Hepatocyte (in vitro differentiated cells): ENCODE measurements at regions not wholly inside any gene's neighbourhood (a gene's known extent, or its start where the extent isn't known, plus 50 kb on each side); places are given as distances from the start of the nearest gene placed in this dataset.

ENCODE experiments used
- DNase-seq: peaks from one replicate; pipeline ENCODE4 v3.0.0-alpha.2; 2016; ENCODE audit warnings: low spot score
- H2AFZ ChIP-seq: fragments of 200-600 bp; sonication (generic); 2 replicates; pipeline ENCODE4 v1.6.0; 2016; ENCODE audit warnings: antibody characterized with exemption, mild to moderate bottlenecking
- H3K27ac ChIP-seq: fragments of 200-600 bp; sonication (generic); 2 replicates; pipeline ENCODE4 v1.5.1; 2016; ENCODE audit warnings: mild to moderate bottlenecking
- H3K27me3 ChIP-seq: fragments of 200-600 bp; sonication (generic); 2 replicates; pipeline ENCODE4 v1.6.1; 2016
- H3K36me3 ChIP-seq: fragments of 200-600 bp; sonication (generic); replicated peaks from 2 replicates; pipeline ENCODE4 v1.5.1; 2016; ENCODE audit warnings: low read depth; ENCODE audit not compliant: insufficient read depth
- H3K4me1 ChIP-seq: fragments of 200-600 bp; sonication (generic); 2 replicates; pipeline ENCODE4 v1.5.1; 2016; ENCODE audit warnings: mild to moderate bottlenecking, moderate library complexity; ENCODE audit not compliant: insufficient read depth
- H3K4me2 ChIP-seq: fragments of 200-600 bp; sonication (generic); 2 replicates; pipeline ENCODE4 v1.6.0; 2016
- H3K4me3 ChIP-seq: fragments of 200-600 bp; sonication (generic); 2 replicates; pipeline ENCODE4 v1.5.1; 2016; ENCODE audit warnings: mild to moderate bottlenecking
- H3K79me2 ChIP-seq: fragments of 200-600 bp; sonication (generic); 2 replicates; pipeline ENCODE4 v1.6.0; 2017; ENCODE audit warnings: mild to moderate bottlenecking
- H3K9me2 ChIP-seq: fragments of 200-600 bp; sonication (generic); replicated peaks from 2 replicates; pipeline ENCODE4 v1.6.0; 2017; ENCODE audit warnings: mild to moderate bottlenecking; ENCODE audit not compliant: insufficient read depth
- H3K9me3 ChIP-seq: fragments of 200-600 bp; sonication (generic); 2 replicates; pipeline ENCODE4 v1.5.1; 2016; ENCODE audit warnings: low read depth, mild to moderate bottlenecking
- H4K20me1 ChIP-seq: fragments of 200-600 bp; sonication (generic); 2 replicates; pipeline ENCODE4 v1.6.0; 2016; ENCODE audit warnings: mild to moderate bottlenecking; ENCODE audit not compliant: insufficient read depth, poor library complexity, severe bottlenecking
- CTCF ChIP-seq: fragments of 200-600 bp; sonication (generic); IDR thresholded peaks from 2 replicates; pipeline ENCODE4 v1.5.1; 2016; ENCODE audit warnings: antibody characterized with exemption, mild to moderate bottlenecking; ENCODE audit not compliant: poor library complexity
- EZH2 ChIP-seq: fragments of 200-600 bp; sonication (generic); IDR thresholded peaks from 2 replicates; pipeline ENCODE4 v1.6.1; 2016; ENCODE audit warnings: antibody characterized with exemption, mild to moderate bottlenecking, borderline replicate concordance
- EZH2phosphoT487 ChIP-seq: fragments of 200-600 bp; sonication (generic); IDR thresholded peaks from one replicate; pipeline ENCODE4 v1.6.1; 2018; ENCODE audit warnings: antibody characterized with exemption, mild to moderate bottlenecking, low read depth, moderate library complexity; ENCODE audit not compliant: unreplicated experiment, severe bottlenecking
- WGBS: methylation state at CpG from one replicate; pipeline ENCODE4 v1.1.6; 2016; ENCODE audit warnings: low lambda C conversion rate; ENCODE audit errors: missing lambda C conversion rate; 5-methylcytosine and 5-hydroxymethylcytosine counted together

- no peak overlapping the region for H3K27ac ChIP-seq
- H3K4me1 ChIP-seq: no peaks in the 10 kb centered on the region
- H3K9me3 ChIP-seq: no peaks in the 10 kb centered on the region
- H3K79me2 ChIP-seq: no peaks in the 10 kb centered on the region
- no peaks in the 10 kb centered on the region for H4K20me1 ChIP-seq
- no peak overlapping the region for H3K4me2 ChIP-seq
- H3K27me3 ChIP-seq: no peaks in the 10 kb centered on the region
- 76% methylated on average over 2 of the region's 2 CpGs for WGBS
- no peak for DNase-seq
- TF ChIP-seq EZH2 (no peak), CTCF (no peak), EZH2phosphoT487 (no peak)
- no peaks in the 10 kb centered on the region for H3K36me3 ChIP-seq
- H2AFZ ChIP-seq: no peak overlapping the region
- no peaks in the 10 kb centered on the region for H3K9me2 ChIP-seq
- H3K4me3 ChIP-seq: no peak overlapping the region
Observed at GRCh38 chr14:47976139-47976538, 300.7 kb upstream of the MDGA2 start.

- Histone ChIP-seq H3K9me2 (no peaks in the 10 kb centered on the region), H3K36me3 (no peaks in the 10 kb centered on the region), H3K4me2 (no peak overlapping the region), H2AFZ (no peak overlapping the region), H3K4me3 (no peak overlapping the region), H3K79me2 (no peaks in the 10 kb centered on the region), H3K9me3 (no peaks in the 10 kb centered on the region), H3K27me3 (no peaks in the 10 kb centered on the region), H3K4me1 (no peaks in the 10 kb centered on the region), H3K27ac (no peak overlapping the region), H4K20me1 (no peaks in the 10 kb centered on the region)
- WGBS: 69% methylated on average over 2 of the region's 2 CpGs
- TF ChIP-seq CTCF (no peak), EZH2 (no peak), EZH2phosphoT487 (no peak)
- no peak for DNase-seq
Observed at GRCh38 chr14:47966076-47966810, 290.8 kb upstream of the MDGA2 start.

GRCh38 chr14:47961634-47962033, 286.2 kb upstream of the MDGA2 start:
- TF ChIP-seq EZH2phosphoT487 (no peak), EZH2 (no peak)
- no peak overlapping the region for H3K4me3 ChIP-seq
- no peaks in the 10 kb centered on the region for H3K9me2 ChIP-seq
- H3K27me3 ChIP-seq: no peaks in the 10 kb centered on the region
- no peaks in the 10 kb centered on the region for H3K79me2 ChIP-seq
- H3K4me1 ChIP-seq: no peaks in the 10 kb centered on the region
- no peaks in the 10 kb centered on the region for H3K9me3 ChIP-seq
- no peak overlapping the region for H2AFZ ChIP-seq
- H4K20me1 ChIP-seq: no peaks in the 10 kb centered on the region
- no peaks in the 10 kb centered on the region for H3K36me3 ChIP-seq
- WGBS: 87% methylated on average over 3 of the region's 3 CpGs
- H3K4me2 ChIP-seq: no peak overlapping the region
- DNase-seq: peak; percentile 8
- H3K27ac ChIP-seq: no peak overlapping the region

GRCh38 chr14:47959740-47960139, 284.3 kb upstream of the MDGA2 start:
- no peak overlapping the region for H2AFZ ChIP-seq
- no peaks in the 10 kb centered on the region for H3K79me2 ChIP-seq
- DNase-seq: peak; percentile 10
- no peaks in the 10 kb centered on the region for H3K36me3 ChIP-seq
- H4K20me1 ChIP-seq: no peaks in the 10 kb centered on the region
- no peaks in the 10 kb centered on the region for H3K9me3 ChIP-seq
- no peaks in the 10 kb centered on the region for H3K27me3 ChIP-seq
- H3K4me3 ChIP-seq: no peak overlapping the region
- no peak for TF ChIP-seq CTCF
- no peak for TF ChIP-seq EZH2
- TF ChIP-seq EZH2phosphoT487: no peak
- 22% methylated on average over 2 of the region's 2 CpGs for WGBS
- H3K27ac ChIP-seq: no peak overlapping the region
- H3K4me2 ChIP-seq: no peak overlapping the region
- H3K4me1 ChIP-seq: no peaks in the 10 kb centered on the region
- H3K9me2 ChIP-seq: no peaks in the 10 kb centered on the region
